ENCODE measurements at regions not wholly inside any gene's neighbourhood (a gene's known extent, or its start where the extent isn't known, plus 50 kb on each side); places are given as distances from the start of the nearest gene placed in this dataset.

- TF ChIP-seq ZFX (IDR thresholded peaks at IDR 0.05; ENCODE audit: borderline replicate concordance): no peak
- peak; percentile 70 for TF ChIP-seq CTCF (IDR thresholded peaks at IDR 0.05)
- H3K27ac ChIP-seq: no peak overlapping the region
These were observed 128.3 kb downstream of the AACS start for GRCh38 chr12:125193376-125194152.

GRCh38 chr12:125194163-125194773 lies 129.0 kb downstream of the AACS start:
- peak; percentile 30 for TF ChIP-seq CTCF (IDR thresholded peaks at IDR 0.05)
- TF ChIP-seq ZFX (IDR thresholded peaks at IDR 0.05; ENCODE audit: borderline replicate concordance): no peak
- H3K27ac ChIP-seq: no peak overlapping the region

- no peak overlapping the region for H3K27ac ChIP-seq
- TF ChIP-seq CTCF (IDR thresholded peaks at IDR 0.05) (no peak), ZFX (IDR thresholded peaks at IDR 0.05; ENCODE audit: borderline replicate concordance) (no peak)
These were observed 129.8 kb downstream of the AACS start for GRCh38 chr12:125194987-125195386.

- no peak for TF ChIP-seq ZFX (IDR thresholded peaks at IDR 0.05; ENCODE audit: borderline replicate concordance)
- TF ChIP-seq CTCF (IDR thresholded peaks at IDR 0.05): no peak
- no peak overlapping the region for H3K27ac ChIP-seq
These were observed 132.1 kb downstream of the AACS start for GRCh38 chr12:125197326-125197725.

GRCh38 chr12:125198652-125199051 lies 133.4 kb downstream of the AACS start:
- TF ChIP-seq CTCF (IDR thresholded peaks at IDR 0.05) (no peak), ZFX (IDR thresholded peaks at IDR 0.05; ENCODE audit: borderline replicate concordance) (no peak)
- H3K27ac ChIP-seq: no peak overlapping the region

GRCh38 chr12:125201090-125201489 lies 135.9 kb downstream of the AACS start:
- H3K27ac ChIP-seq: no peak overlapping the region
- no peak for TF ChIP-seq CTCF (IDR thresholded peaks at IDR 0.05)
- TF ChIP-seq ZFX (IDR thresholded peaks at IDR 0.05; ENCODE audit: borderline replicate concordance): no peak

- TF ChIP-seq CTCF (IDR thresholded peaks at IDR 0.05): no peak
- TF ChIP-seq ZFX (IDR thresholded peaks at IDR 0.05; ENCODE audit: borderline replicate concordance): no peak
- no peak overlapping the region for H3K27ac ChIP-seq
These were observed 136.7 kb downstream of the AACS start for GRCh38 chr12:125201940-125202339.
